Muscle layer of colon (tissue), 2 donors: ENCODE measurements at regions not wholly inside any gene's neighbourhood (a gene's known extent, or its start where the extent isn't known, plus 50 kb on each side); places are given as distances from the start of the nearest gene placed in this dataset.

Experiments
- H3K27ac ChIP-seq: one replicate; pipeline ENCODE4 v1.7.0; 2013; ENCODE audit warnings: low read depth, mild to moderate bottlenecking, low read length, moderate library complexity
- H3K27me3 ChIP-seq, 2 donors: one replicate each; pipeline ENCODE4 v1.7.0; 2013; ENCODE audit warnings: low read length in 2 of 2, mild to moderate bottlenecking in 2 of 2; ENCODE audit not compliant: insufficient read depth in 2 of 2, control insufficient read depth in 1 of 2
- H3K36me3 ChIP-seq: one replicate; pipeline ENCODE4 v1.7.0; 2013; ENCODE audit warnings: mild to moderate bottlenecking, low read length; ENCODE audit not compliant: insufficient read depth
- H3K4me1 ChIP-seq: one replicate; pipeline ENCODE4 v1.7.0; 2013; ENCODE audit warnings: mild to moderate bottlenecking, low read length; ENCODE audit not compliant: insufficient read depth
- H3K4me3 ChIP-seq, 2 donors: one replicate each; pipeline ENCODE4 v1.7.0; 2013; ENCODE audit warnings: low read length in 2 of 2, low read depth in 1 of 2, mild to moderate bottlenecking in 1 of 2, moderate library complexity in 1 of 2
- H3K9ac ChIP-seq: one replicate; pipeline ENCODE4 v1.7.0; 2013; ENCODE audit warnings: low read length
- H3K9me3 ChIP-seq: one replicate; pipeline ENCODE4 v1.7.0; 2013; ENCODE audit warnings: mild to moderate bottlenecking, low read length
- donor health status: abdominal sarcoma.
- donor health status: Adenocarcinoma of cecum.

DNA sequence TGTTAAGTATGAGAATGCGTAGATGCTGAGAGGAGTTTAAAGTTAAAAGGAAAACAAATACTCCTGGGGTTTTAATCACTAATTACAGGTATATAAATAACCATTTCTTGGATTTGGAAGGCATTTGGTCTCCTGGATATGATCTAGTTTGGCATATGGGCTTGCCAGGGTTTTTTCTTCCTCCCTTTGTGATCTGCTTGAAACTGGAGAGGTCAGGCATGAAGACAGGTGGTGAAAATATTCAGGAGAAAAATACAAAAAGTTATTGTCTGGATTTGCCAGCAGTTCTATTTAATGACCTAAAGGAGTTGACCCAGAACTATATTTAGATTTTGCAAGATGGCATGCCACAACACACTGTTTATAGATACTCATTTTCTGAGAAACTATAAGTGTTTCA, 136.3 kb downstream of the DIPK2A start:
- H3K27me3 ChIP-seq, result no peaks in the 10 kb centered on the region
- H3K9ac ChIP-seq, result no peak overlapping the region
- H3K4me3 ChIP-seq, result no peak overlapping the region
- H3K27ac ChIP-seq, result no peak overlapping the region
- H3K9me3 ChIP-seq, result no peaks in the 10 kb centered on the region
- H3K36me3 ChIP-seq, result no peaks in the 10 kb centered on the region
- peaks cover 27% of the 10 kb centered on the region for H3K4me1 ChIP-seq

DNA sequence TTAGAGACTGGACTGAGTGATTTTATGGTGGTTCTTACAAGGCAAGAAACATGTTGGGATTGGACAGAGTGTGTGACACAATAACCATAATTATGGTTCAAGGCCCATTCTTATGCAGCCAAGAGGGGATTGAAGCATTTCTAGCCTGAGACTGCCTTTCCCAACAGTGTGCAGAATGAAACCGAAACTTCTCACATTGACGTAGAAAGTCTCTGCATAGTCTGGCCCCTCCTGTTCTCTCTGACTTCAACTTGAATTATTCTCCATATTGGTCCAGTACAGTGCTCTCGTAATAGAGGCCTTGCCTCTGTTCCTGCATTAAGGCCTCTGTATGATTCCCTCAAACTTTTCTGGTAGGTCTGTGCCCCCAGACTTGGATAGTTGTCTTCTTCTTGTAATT, 138.3 kb downstream of the DIPK2A start:
- Histone ChIP-seq H3K4me1 (peaks cover 20% of the 10 kb centered on the region), H3K27me3 (no peaks in the 10 kb centered on the region), H3K9ac (no peak overlapping the region), H3K9me3 (no peaks in the 10 kb centered on the region), H3K36me3 (no peaks in the 10 kb centered on the region), H3K4me3 (no peak overlapping the region), H3K27ac (no peak overlapping the region)

DNA sequence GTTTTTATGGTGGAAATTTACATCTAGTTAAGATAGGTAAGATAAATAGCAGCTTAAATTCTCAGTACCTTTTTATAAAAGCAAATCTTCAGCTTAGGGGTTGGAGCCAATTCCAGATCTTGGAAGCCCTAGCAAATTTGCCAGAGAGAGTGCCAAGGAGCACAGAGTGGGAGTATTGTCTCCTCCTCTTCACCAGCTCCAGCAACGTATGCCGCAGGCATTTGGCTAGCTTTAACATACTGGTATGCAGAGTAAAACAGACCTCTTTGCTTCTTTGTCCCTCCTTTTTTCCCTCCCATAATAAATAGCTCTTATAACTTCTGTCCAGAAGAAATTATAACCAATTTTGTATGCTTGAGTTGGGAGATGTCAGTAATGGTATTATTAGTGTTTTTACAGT, 140.4 kb downstream of the DIPK2A start:
- Histone ChIP-seq H3K27ac (no peak overlapping the region), H3K4me3 (no peak overlapping the region), H3K27me3 (no peaks in the 10 kb centered on the region), H3K9ac (no peak overlapping the region), H3K9me3 (no peaks in the 10 kb centered on the region), H3K36me3 (no peaks in the 10 kb centered on the region), H3K4me1 (peaks cover 20% of the 10 kb centered on the region)

DNA sequence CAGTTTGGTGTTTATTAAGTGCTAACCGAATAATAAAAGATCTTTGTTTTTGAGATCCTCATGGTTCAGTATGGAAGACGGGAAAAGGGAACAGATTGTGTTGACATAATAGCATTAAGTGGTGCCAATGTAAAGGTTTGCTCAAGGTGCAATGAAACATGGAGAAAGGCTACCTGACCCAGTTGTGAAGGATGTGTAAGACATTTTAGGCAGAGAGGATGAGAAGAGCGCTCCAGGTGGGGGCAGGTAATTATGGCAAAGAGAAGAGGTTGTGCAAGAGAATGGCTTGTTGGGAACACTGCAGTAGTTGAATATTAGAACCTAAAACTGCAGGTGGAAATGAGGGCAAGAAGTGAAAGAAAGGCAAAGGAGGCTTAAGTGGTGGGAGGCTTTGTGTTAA, 140.8 kb downstream of the DIPK2A start:
- H3K9me3 ChIP-seq, result no peaks in the 10 kb centered on the region
- no peak overlapping the region for H3K27ac ChIP-seq
- no peak overlapping the region for H3K4me3 ChIP-seq
- no peaks in the 10 kb centered on the region for H3K36me3 ChIP-seq
- no peaks in the 10 kb centered on the region for H3K27me3 ChIP-seq
- peaks cover 20% of the 10 kb centered on the region for H3K4me1 ChIP-seq
- H3K9ac ChIP-seq, result no peak overlapping the region

DNA sequence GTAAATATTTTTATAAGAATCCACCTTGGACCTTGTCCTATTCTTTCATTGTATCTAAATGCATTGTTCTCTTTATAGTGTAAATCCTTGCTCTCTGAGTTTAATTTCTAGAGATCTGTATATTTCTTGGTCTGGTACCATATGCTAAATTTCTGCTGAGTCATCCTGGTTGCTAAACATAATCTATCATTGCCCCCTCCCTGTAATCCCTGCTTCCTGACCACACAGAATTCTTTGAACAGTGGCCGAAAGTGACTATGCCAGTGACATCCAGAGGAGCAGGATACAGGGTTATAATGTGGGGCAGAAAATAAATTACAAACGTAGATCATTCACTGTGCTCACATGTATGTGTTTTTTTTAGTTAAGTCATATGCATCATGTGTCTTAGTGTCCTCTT, 143.1 kb downstream of the DIPK2A start:
- H3K4me3 ChIP-seq, result no peak overlapping the region
- no peak overlapping the region for H3K27ac ChIP-seq
- H3K27me3 ChIP-seq, result no peaks in the 10 kb centered on the region
- no peaks in the 10 kb centered on the region for H3K36me3 ChIP-seq
- H3K9ac ChIP-seq, result no peak overlapping the region
- peaks cover 25% of the 10 kb centered on the region for H3K4me1 ChIP-seq
- H3K9me3 ChIP-seq, result no peaks in the 10 kb centered on the region

DNA sequence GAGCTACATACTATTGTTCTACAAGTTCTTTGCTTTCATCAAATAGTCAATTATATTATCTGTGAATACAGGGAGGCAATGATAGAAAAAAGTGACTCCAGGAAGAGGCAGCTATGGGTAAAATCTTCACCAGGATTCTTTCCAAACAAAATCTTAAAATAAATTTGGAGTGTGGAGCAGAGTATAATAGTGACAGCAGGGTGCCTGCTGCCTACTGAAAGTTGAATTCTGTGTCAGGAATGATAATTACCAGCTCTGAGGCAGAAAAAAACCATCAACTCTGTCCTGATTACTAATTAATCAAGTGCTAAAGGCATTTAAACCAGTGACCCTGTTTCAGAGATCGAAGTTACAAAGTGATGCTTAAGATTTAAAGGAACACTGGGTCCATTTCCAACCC, 148.0 kb downstream of the DIPK2A start:
- Histone ChIP-seq H3K27ac (no peak overlapping the region), H3K27me3 (no peaks in the 10 kb centered on the region), H3K4me3 (no peak overlapping the region), H3K9me3 (no peaks in the 10 kb centered on the region), H3K36me3 (no peaks in the 10 kb centered on the region), H3K4me1 (peaks cover 7% of the 10 kb centered on the region), H3K9ac (no peak overlapping the region)

DNA sequence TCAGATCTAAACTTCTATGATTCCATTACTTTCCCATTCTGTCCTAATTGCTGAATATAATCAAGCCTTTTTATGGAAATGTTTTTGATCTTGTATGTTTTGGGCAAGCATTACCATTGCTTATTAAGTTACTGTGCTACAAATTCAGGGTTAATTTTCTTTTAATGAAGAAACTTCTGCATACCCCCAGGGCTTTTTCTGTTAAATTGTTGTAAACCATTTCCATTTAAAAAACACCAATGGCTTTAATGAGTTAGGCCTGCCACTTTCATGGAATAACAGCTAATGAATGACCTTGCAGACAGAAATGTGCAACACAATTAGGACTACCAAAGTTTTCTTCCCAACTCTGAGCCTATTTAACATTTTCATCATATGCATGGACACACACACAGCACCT, 150.0 kb downstream of the DIPK2A start:
- Histone ChIP-seq H3K27me3 (no peaks in the 10 kb centered on the region), H3K27ac (no peak overlapping the region), H3K9me3 (no peaks in the 10 kb centered on the region), H3K9ac (no peak overlapping the region), H3K4me1 (peaks cover 7% of the 10 kb centered on the region), H3K4me3 (no peak overlapping the region), H3K36me3 (no peaks in the 10 kb centered on the region)

DNA sequence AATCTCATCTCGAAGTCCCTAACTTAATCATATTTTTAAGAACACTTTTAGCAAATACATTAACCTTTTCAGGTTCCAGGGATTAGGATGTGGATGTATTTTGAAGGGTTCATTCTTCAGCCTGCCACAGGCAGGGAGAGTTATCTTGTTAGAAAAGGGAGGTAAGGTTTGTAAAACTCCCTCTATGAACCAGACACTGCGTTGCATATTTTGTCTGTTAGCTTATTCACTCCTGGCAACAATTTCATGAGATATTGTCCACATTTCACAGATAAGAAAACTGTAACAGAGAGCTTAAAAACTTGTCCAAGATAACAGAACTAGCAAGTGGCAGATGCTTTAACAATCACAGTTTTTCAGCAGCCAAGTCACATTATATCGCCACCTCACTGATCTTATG, 155.4 kb downstream of the DIPK2A start:
- Histone ChIP-seq H3K27me3 (no peaks in the 10 kb centered on the region), H3K27ac (no peak overlapping the region), H3K4me3 (no peak overlapping the region), H3K9ac (no peak overlapping the region), H3K4me1 (no peaks in the 10 kb centered on the region), H3K36me3 (no peaks in the 10 kb centered on the region), H3K9me3 (no peaks in the 10 kb centered on the region)

DNA sequence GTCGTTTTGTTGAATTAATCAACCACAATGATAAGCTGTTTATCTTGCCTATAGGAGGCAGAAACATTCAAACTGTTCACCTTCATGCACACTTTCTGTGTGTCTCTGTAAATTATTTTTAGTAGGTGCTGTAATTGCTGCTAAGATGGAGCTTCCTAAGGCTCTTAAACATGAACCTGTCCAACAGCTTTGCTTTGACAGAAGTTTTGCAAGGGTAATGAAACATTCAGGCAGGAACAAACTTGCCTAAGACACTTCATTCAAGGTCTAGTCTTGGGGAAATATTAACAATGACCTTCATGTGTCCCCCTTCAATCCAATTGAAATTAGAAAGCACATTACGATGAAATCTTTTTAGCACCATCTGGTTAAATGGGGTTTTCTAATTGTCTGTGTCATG, 156.1 kb downstream of the DIPK2A start:
- no peak overlapping the region for H3K4me3 ChIP-seq
- H3K27ac ChIP-seq, result no peak overlapping the region
- H3K9ac ChIP-seq, result no peak overlapping the region
- H3K9me3 ChIP-seq, result no peaks in the 10 kb centered on the region
- no peaks in the 10 kb centered on the region for H3K27me3 ChIP-seq
- H3K4me1 ChIP-seq, result no peaks in the 10 kb centered on the region
- H3K36me3 ChIP-seq, result no peaks in the 10 kb centered on the region

DNA sequence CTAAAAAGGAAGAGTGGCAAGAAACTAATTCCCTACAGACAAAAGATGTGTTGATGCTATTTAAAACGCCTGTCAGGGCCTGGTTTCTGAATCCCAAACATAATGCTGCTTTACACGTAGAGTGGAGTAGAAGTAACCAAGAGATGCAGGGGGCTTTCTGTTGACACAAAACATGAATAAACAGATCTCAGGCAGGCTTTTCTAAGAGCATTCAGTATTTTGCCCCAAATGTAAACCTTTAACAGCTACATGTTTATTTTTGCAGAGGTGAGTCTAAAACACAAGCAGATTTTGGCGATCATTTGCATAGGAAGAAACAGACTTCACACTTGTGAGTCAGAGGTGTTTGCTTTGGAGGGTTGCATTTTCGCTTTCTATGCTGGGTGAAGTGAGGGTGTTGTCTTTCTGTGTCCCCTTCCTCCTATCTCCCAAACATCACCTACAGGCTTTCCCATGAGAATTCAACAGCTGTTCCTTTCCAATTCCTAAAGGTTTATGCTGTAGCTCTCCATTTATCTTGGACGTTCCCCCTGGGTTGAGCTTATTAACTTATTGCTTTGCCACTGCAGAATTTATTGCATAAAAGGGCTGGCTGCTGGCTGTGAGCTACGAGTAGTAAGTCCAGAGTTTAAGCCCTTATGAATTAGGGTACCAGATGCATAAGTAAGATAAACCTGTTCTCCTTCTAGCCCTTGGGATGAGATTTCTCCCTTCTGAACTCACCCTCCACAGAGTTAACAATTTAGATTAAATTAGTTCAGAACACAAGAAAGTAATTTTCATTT, 156.7 kb downstream of the DIPK2A start:
- Histone ChIP-seq H3K36me3 (no peaks in the 10 kb centered on the region), H3K9ac (no peak overlapping the region), H3K27me3 (no peaks in the 10 kb centered on the region), H3K4me3 (no peak overlapping the region), H3K27ac (no peak overlapping the region), H3K9me3 (no peaks in the 10 kb centered on the region), H3K4me1 (no peaks in the 10 kb centered on the region)

DNA sequence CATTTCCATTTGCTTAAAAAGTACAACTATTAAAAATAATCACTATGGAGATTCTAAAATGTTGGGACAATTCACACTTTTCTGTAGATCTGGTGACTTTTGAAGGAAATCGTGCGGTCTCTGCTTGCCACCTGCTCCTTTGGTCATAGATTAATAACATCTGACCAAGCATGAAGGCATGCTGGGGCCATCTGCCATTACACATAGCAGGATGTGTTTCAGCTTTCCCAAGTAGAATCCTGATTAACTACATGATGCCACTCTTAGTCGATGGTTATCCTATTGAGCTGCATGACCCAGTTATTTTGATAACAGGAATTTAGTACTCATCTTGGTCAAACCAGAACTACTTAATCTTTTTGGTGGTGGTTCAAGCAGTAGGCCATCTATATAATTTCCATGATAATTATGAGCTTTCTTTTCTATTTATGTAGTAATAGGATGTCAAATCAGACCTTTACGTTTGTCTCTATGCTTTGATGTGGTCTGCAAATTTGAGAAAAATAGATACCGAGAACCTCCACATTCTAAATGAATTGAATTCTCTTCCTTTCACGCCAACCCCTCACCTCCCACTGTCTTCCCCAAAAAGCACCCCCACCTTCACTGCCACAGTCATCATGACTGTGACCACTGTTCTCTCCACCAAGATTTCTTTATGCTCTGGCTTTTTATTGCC, 158.1 kb downstream of the DIPK2A start:
- H3K36me3 ChIP-seq, result no peaks in the 10 kb centered on the region
- H3K27ac ChIP-seq, result no peak overlapping the region
- H3K9ac ChIP-seq, result no peak overlapping the region
- no peaks in the 10 kb centered on the region for H3K27me3 ChIP-seq
- no peaks in the 10 kb centered on the region for H3K9me3 ChIP-seq
- H3K4me1 ChIP-seq, result no peaks in the 10 kb centered on the region
- no peak overlapping the region for H3K4me3 ChIP-seq

DNA sequence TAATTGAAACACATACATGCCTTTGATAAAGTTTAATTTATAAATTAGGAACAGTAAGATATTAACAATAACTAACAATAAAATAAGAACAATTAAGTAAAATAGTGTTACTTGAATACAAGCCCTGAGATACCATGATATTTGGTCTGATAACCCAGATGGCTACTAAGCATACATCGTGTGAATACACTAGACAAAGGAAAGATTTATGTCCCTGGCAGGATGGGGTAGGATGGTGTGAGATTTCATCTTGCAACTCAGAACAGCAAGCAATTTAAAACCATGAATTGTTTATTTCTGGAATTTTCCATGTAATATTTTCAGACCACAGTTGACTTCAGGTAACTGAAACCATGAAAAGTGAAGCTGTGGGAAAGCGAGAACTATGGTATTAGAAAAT, 169.5 kb downstream of the DIPK2A start:
- no peak overlapping the region for H3K27ac ChIP-seq
- H3K36me3 ChIP-seq, result no peaks in the 10 kb centered on the region
- H3K4me3 ChIP-seq, result no peak overlapping the region
- H3K9me3 ChIP-seq, result no peaks in the 10 kb centered on the region
- H3K4me1 ChIP-seq, result peaks cover 21% of the 10 kb centered on the region
- H3K27me3 ChIP-seq, result no peaks in the 10 kb centered on the region
- no peak overlapping the region for H3K9ac ChIP-seq
